NB4 (cell line): ENCODE measurements at regions not wholly inside any gene's neighbourhood (a gene's known extent, or its start where the extent isn't known, plus 50 kb on each side); places are given as distances from the start of the nearest gene placed in this dataset.

Experiments used
- CTCF ChIP-seq: IDR thresholded peaks from one replicate; pipeline ENCODE4 v1.5.1; 2012; ENCODE audit warnings: low read depth, low read length
- POLR2A ChIP-seq: IDR thresholded peaks from 2 replicates; pipeline ENCODE4 v1.6.1; 2011; ENCODE audit warnings: mild to moderate bottlenecking; ENCODE audit not compliant: insufficient read length; ENCODE audit errors: extremely low read depth

- TF ChIP-seq CTCF (no peak), POLR2A (no peak)
Observed at GRCh38 chr14:89033756-89034155, 209.3 kb downstream of the TTC8 start.
